T-helper 17 cell (primary cell): ENCODE measurements at regions not wholly inside any gene's neighbourhood (a gene's known extent, or its start where the extent isn't known, plus 50 kb on each side); places are given as distances from the start of the nearest gene placed in this dataset.
"Not testable (repeated sequence)": the region's sequence is repeated elsewhere in the genome, so short reads cannot be mapped to it uniquely, and the experiment has no call there.

Experiments used
- ATAC-seq: fragments of 150-1000 bp; cut with Tn5 transposase; 2 replicates; pipeline ENCODE4 v1.10.0; 2021; ENCODE audit warnings: mild to moderate bottlenecking, moderate library complexity
- DNase-seq, 3 donors: peaks; one replicate each; pipeline versions ENCODE4 v3.0.0 to v3.0.0-alpha.2; 2020 to 2021
- H3K9me3 ChIP-seq: one replicate; pipeline ENCODE4 v1.7.0; 2013; ENCODE audit warnings: low read length, mild to moderate bottlenecking; ENCODE audit not compliant: control insufficient read depth, poor library complexity, severe bottlenecking
- H3K27ac Mint-ChIP-seq: one replicate; pipeline ENCODE4 v1.8.0; 2022; ENCODE audit warnings: mild to moderate bottlenecking, moderate library complexity, mixed read lengths
- H3K27me3 Mint-ChIP-seq: one replicate; pipeline ENCODE4 v1.8.0; 2022; ENCODE audit warnings: mixed read lengths
- H3K36me3 Mint-ChIP-seq: one replicate; pipeline ENCODE4 v1.8.0; 2022; ENCODE audit warnings: low read depth, mixed read lengths
- H3K4me1 Mint-ChIP-seq: one replicate; pipeline ENCODE4 v1.8.0; 2022; ENCODE audit warnings: mild to moderate bottlenecking, mixed read lengths
- H3K4me3 Mint-ChIP-seq: one replicate; pipeline ENCODE4 v1.8.0; 2022; ENCODE audit warnings: mild to moderate bottlenecking, moderate library complexity, mixed read lengths

- H3K4me3 Mint-ChIP-seq: no peak overlapping the region
- DNase-seq (no peak), ATAC-seq (no peak)
- no peaks in the 10 kb centered on the region for H3K4me1 Mint-ChIP-seq
- H3K27me3 Mint-ChIP-seq: no peaks in the 10 kb centered on the region
- no peaks in the 10 kb centered on the region for H3K36me3 Mint-ChIP-seq
- no peak overlapping the region for H3K27ac Mint-ChIP-seq
- H3K9me3 ChIP-seq: no peaks in the 10 kb centered on the region
Measured at GRCh38 chr6:112667427-112667826, 320.3 kb downstream of the RFPL4B start.

GRCh38 chr6:112680091-112680490, 333.0 kb downstream of the RFPL4B start:
- ATAC-seq: no peak
- Mint-ChIP-seq H3K36me3 (no peaks in the 10 kb centered on the region), H3K27me3 (no peaks in the 10 kb centered on the region), H3K4me3 (no peak overlapping the region), H3K27ac (no peak overlapping the region), H3K4me1 (no peaks in the 10 kb centered on the region)
- no peaks in the 10 kb centered on the region for H3K9me3 ChIP-seq
- no peak for DNase-seq

- Mint-ChIP-seq H3K36me3 (no peaks in the 10 kb centered on the region), H3K4me1 (no peaks in the 10 kb centered on the region), H3K27me3 (no peaks in the 10 kb centered on the region), H3K27ac (no peak overlapping the region), H3K4me3 (no peak overlapping the region)
- DNase-seq (no peak), ATAC-seq (no peak)
- no peaks in the 10 kb centered on the region for H3K9me3 ChIP-seq
Measured at GRCh38 chr6:112682071-112682470, 334.9 kb downstream of the RFPL4B start.

- DNase-seq (no peak), ATAC-seq (no peak)
- Mint-ChIP-seq H3K27me3 (no peaks in the 10 kb centered on the region), H3K4me1 (no peaks in the 10 kb centered on the region), H3K27ac (no peak overlapping the region), H3K36me3 (no peaks in the 10 kb centered on the region), H3K4me3 (no peak overlapping the region)
- H3K9me3 ChIP-seq: no peaks in the 10 kb centered on the region
Measured at GRCh38 chr6:112683106-112683505, 336.0 kb downstream of the RFPL4B start.

- Mint-ChIP-seq H3K4me1 (peaks cover 3% of the 10 kb centered on the region), H3K4me3 (no peak overlapping the region), H3K36me3 (no peaks in the 10 kb centered on the region), H3K27ac (no peak overlapping the region), H3K27me3 (no peaks in the 10 kb centered on the region)
- H3K9me3 ChIP-seq: no peaks in the 10 kb centered on the region
- ATAC-seq: no peak
- no peak for DNase-seq
Measured at GRCh38 chr6:112683926-112684325, 336.8 kb downstream of the RFPL4B start.

- H3K27ac Mint-ChIP-seq, H3K9me3 ChIP-seq, H3K27me3 Mint-ChIP-seq, H3K4me3 Mint-ChIP-seq, H3K4me1 Mint-ChIP-seq, DNase-seq, H3K36me3 Mint-ChIP-seq, ATAC-seq: not testable (repeated sequence)
Measured at GRCh38 chr6:112685521-112686220, 338.5 kb downstream of the RFPL4B start.

GRCh38 chr6:112688487-112689165, 341.5 kb downstream of the RFPL4B start:
- not testable (repeated sequence) for H3K27me3 Mint-ChIP-seq, H3K27ac Mint-ChIP-seq, H3K9me3 ChIP-seq, H3K36me3 Mint-ChIP-seq, H3K4me1 Mint-ChIP-seq, ATAC-seq, DNase-seq
- H3K4me3 Mint-ChIP-seq: peak overlapping the region; percentile 28

- H3K4me1 Mint-ChIP-seq, H3K4me3 Mint-ChIP-seq: not testable (repeated sequence)
Measured at GRCh38 chr6:112689183-112689858, 342.2 kb downstream of the RFPL4B start.

GRCh38 chr6:112690497-112691202, 343.5 kb downstream of the RFPL4B start:
- Mint-ChIP-seq H3K4me1 (peaks cover 3% of the 10 kb centered on the region), H3K27me3 (no peaks in the 10 kb centered on the region)

More at GRCh38 chr6:112689183-112689858, 342.2 kb downstream of the RFPL4B start:
- H3K27me3 Mint-ChIP-seq, DNase-seq, H3K36me3 Mint-ChIP-seq, H3K27ac Mint-ChIP-seq, ATAC-seq, H3K9me3 ChIP-seq: not testable (repeated sequence)

GRCh38 chr6:112691289-112691688, 344.2 kb downstream of the RFPL4B start:
- Mint-ChIP-seq H3K36me3 (no peaks in the 10 kb centered on the region), H3K27ac (no peak overlapping the region), H3K4me1 (peaks cover 3% of the 10 kb centered on the region), H3K27me3 (no peaks in the 10 kb centered on the region), H3K4me3 (no peak overlapping the region)
- no peak for DNase-seq
- no peaks in the 10 kb centered on the region for H3K9me3 ChIP-seq
- ATAC-seq: no peak

More at GRCh38 chr6:112690497-112691202, 343.5 kb downstream of the RFPL4B start:
- Mint-ChIP-seq H3K4me3 (no peak overlapping the region), H3K27ac (no peak overlapping the region), H3K36me3 (no peaks in the 10 kb centered on the region)
- ATAC-seq (no peak), DNase-seq (no peak)
- H3K9me3 ChIP-seq: no peaks in the 10 kb centered on the region

- H3K4me3 Mint-ChIP-seq: no peak overlapping the region
- DNase-seq: no peak
- no peaks in the 10 kb centered on the region for H3K27me3 Mint-ChIP-seq
- no peaks in the 10 kb centered on the region for H3K36me3 Mint-ChIP-seq
- no peak for ATAC-seq
- H3K27ac Mint-ChIP-seq: no peak overlapping the region
- no peaks in the 10 kb centered on the region for H3K9me3 ChIP-seq
- no peaks in the 10 kb centered on the region for H3K4me1 Mint-ChIP-seq
Measured at GRCh38 chr6:112695001-112695400, 347.9 kb downstream of the RFPL4B start.

- H3K27ac Mint-ChIP-seq: no peak overlapping the region
- no peaks in the 10 kb centered on the region for H3K9me3 ChIP-seq
- H3K4me1 Mint-ChIP-seq: no peaks in the 10 kb centered on the region
- no peak for DNase-seq
- no peaks in the 10 kb centered on the region for H3K36me3 Mint-ChIP-seq
- ATAC-seq: no peak
- H3K4me3 Mint-ChIP-seq: no peak overlapping the region
- H3K27me3 Mint-ChIP-seq: no peaks in the 10 kb centered on the region
Measured at GRCh38 chr6:112697265-112697664, 350.1 kb downstream of the RFPL4B start.

GRCh38 chr6:112701201-112701600, 354.1 kb downstream of the RFPL4B start:
- Mint-ChIP-seq H3K27me3 (no peaks in the 10 kb centered on the region), H3K4me3 (no peak overlapping the region), H3K4me1 (no peaks in the 10 kb centered on the region), H3K36me3 (no peaks in the 10 kb centered on the region), H3K27ac (no peak overlapping the region)
- no peaks in the 10 kb centered on the region for H3K9me3 ChIP-seq
- DNase-seq (no peak), ATAC-seq (no peak)
